ENCODE measurements at regions not wholly inside any gene's neighbourhood (a gene's known extent, or its start where the extent isn't known, plus 50 kb on each side); places are given as distances from the start of the nearest gene placed in this dataset.

DNA sequence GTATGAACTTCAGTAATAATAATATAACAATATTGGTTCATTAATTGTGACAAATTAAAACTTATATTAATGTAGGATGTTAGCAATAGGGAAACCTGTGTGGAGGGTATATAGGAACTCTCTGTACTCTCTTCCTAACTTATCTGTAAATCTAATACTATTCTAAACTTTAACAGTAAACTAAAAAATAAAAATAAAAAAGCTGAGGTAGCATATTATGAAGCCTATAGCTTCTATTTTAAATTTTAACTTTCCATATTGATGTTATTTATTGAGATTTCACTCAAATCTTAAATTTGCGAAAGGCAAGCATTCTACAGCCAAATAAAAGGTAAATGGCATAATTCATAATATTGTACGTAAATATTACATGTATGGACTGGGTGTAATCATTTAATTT lies 326.4 kb downstream of the MEI4 start:
- no peak for DNase-seq (ENCODE audit: low read depth, low spot score)

DNA sequence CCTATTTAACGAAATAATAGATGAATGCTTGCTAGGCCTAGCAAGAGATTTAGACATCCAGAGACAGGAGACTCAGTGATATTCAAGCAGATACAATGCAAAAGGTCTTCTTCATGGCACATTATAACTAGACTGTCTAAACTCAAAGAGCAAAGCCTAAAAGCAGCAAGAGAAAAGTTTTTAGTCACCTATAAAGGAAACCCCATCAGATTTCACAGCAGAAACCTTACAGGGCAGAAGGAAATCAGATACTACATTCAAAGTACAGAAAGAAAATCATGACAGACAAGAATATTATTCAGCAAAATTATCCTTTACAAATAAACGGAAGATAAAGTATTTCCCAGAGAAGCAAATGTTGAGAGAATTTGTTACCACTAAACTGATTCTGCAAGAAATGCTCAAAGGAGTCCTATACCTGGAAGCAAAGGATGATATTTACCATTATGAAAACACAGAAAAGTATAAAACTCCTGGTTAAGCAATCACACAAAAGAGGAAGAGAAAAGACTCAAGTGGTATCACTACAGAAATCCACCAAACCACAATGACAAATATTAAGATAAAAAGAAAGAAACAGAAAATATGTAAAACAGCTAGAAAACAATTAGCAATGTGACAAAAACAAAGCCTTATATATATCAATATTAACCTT lies 333.7 kb downstream of the MEI4 start:
- DNase-seq (ENCODE audit: low read depth, low spot score), result no peak

GRCh38 chr6:77987035-77987384 lies 334.2 kb downstream of the MEI4 start:
- no peak for DNase-seq (ENCODE audit: low read depth, low spot score)

DNA sequence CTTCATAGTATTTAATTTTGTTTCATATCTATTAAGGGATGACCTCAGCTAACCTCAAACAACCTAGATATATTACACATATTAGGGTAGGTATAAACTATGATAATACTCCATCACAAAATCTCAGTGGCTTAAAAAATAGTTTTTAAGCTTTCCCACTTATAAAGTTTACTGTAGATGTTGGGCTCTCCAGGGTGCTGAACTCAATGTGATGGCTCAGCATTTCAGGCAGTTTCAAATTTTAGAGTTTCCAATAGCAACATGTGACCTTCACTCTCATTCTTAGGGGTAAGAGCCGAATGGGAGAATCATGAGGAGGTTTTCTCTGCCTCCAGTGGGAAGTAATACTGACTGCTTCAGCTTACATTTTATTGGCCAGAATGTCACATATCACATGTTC lies 357.3 kb downstream of the MEI4 start:
- no peak for DNase-seq (ENCODE audit: low read depth, low spot score)

- DNase-seq (ENCODE audit: low read depth, low spot score), result no peak
These were observed 367.7 kb downstream of the MEI4 start for GRCh38 chr6:78020586-78020985.

- no peak for DNase-seq (ENCODE audit: low read depth, low spot score)
These were observed 372.7 kb downstream of the MEI4 start for GRCh38 chr6:78025502-78025901.

- no peak for DNase-seq (ENCODE audit: low read depth, low spot score)
These were observed 378.4 kb downstream of the MEI4 start for GRCh38 chr6:78031228-78031627.

DNA sequence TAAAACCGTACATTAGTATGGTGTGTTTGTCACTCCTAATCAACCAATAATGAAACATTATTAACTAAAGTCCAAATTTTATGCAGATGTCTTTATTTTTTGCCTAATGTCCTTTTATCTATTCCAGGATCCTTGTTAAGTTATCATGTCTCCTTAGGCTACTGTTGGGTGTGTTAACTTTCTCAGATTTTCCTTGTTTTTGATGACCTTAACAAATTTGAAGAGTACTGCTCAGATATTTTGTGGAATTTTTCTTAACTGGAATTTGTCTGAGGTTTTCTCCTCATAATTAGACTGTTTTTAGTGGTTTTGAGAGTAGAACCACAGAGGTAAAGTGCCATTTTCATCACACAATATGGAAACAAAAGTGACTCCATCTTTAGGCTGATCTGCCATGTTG lies 406.3 kb downstream of the MEI4 start:
- no peak for DNase-seq (ENCODE audit: low read depth, low spot score)

GRCh38 chr6:78062993-78063392 lies 410.2 kb downstream of the MEI4 start:
- no peak for DNase-seq (ENCODE audit: low read depth, low spot score)

GRCh38 chr6:78076371-78076770 lies 423.5 kb downstream of the MEI4 start:
- no peak for DNase-seq (ENCODE audit: low read depth, low spot score)

GRCh38 chr6:78089531-78089930 lies 436.7 kb downstream of the MEI4 start:
- DNase-seq (ENCODE audit: low read depth, low spot score), result no peak

GRCh38 chr6:78093906-78094305 lies 441.1 kb downstream of the MEI4 start:
- peak; percentile 15 for DNase-seq (ENCODE audit: low read depth, low spot score)

DNA sequence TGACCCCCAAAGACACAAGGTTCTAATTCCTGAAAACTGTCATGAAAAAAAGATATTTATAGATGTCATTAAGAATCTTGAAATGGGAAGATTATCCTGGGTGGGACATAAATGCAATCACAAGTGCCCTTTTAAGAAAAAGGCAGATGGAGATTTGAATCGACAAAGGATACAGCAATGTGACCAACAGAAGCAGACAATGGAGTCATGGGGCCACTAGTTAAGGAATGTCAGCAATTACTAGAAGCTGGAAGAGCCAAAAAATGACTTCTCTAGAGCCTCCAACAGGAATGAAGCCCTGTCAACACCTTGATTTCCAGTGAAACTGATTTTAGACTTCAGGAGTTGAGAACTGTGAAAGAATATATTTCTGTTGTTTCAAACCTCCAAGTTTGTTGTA lies 448.5 kb downstream of the MEI4 start:
- DNase-seq (ENCODE audit: low read depth, low spot score), result no peak

DNA sequence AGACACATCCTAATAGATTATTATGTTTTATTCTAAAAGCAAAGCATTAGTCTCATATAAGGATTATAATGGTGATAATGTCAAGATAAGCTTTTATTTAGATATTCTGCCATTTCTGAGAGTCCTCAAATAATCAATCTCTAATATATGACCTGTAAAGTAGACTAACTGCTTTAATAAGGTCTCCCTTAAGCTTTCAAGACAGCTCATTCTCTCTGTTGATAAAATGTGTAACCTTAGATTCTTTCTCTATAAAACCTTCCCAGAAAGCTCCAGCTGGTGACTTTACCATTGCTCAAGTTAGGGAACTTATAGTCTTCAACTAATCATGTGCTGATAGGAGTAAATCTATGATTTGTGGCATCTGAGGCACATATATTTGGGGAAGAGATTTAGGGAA lies 457.8 kb downstream of the MEI4 start:
- no peak for DNase-seq (ENCODE audit: low read depth, low spot score)

DNA sequence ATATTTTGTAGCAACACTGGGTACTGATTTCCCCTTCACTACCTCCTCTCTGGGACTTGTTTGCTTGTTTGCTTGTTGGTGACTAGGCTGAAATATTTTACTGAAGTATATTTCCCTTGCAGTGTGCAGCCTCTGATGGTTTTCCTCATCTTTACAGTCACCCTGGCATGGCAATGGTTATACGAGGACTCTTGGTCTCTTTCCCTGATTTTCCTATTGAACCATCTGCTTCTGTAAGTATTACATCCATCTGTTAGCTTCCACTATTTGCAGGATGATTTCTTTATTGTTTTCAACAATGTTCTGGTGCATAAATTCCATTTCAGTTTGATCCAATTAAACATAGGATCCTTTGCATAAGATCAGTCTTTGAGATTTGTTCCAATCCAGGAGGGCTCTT lies 465.1 kb downstream of the MEI4 start:
- DNase-seq (ENCODE audit: low read depth, low spot score), result no peak

- no peak for DNase-seq (ENCODE audit: low read depth, low spot score)
These were observed 478.7 kb downstream of the MEI4 start for GRCh38 chr6:78131521-78131920.

GRCh38 chr6:78132671-78133410 lies 480.0 kb downstream of the MEI4 start:
- no peak for DNase-seq (ENCODE audit: low read depth, low spot score)

DNA sequence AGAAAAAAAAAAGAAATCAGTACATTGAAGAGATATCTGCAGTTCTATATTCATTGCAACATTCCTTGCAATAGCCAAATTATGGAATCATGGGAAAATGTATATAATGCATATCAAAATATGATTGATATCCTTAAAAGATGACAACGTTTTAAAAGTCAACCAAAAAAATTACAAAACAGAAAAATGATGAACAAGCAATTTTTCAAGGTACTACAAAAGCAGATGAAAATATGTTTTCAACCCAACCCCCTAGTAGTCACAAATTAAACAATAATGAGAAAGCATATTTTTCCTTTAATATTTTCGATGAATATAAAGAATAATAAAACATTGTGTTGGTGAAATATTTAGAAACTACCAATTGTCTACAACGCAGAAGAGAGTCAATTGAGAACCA lies 497.6 kb downstream of the MEI4 start:
- no peak for DNase-seq (ENCODE audit: low read depth, low spot score)

DNA sequence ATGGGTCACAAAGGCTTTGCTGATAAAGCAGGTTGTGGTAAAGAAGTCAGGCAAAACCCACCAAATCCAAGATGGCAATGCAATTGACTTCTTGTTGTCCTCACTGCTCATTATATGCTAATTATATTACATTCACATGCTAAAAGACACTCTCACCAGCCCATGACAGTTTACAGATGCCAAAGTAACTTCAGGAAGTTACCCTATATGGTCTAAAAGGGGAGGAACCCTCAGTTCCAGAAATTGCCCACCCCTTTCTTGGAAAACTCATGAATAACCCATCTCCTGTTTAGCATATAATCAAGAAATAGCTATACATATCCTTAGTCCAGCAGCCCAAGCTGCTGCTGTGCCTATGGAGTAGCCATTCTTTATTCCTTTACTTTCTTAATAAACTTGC lies 501.1 kb downstream of the MEI4 start:
- DNase-seq (ENCODE audit: low read depth, low spot score), result no peak

DNA sequence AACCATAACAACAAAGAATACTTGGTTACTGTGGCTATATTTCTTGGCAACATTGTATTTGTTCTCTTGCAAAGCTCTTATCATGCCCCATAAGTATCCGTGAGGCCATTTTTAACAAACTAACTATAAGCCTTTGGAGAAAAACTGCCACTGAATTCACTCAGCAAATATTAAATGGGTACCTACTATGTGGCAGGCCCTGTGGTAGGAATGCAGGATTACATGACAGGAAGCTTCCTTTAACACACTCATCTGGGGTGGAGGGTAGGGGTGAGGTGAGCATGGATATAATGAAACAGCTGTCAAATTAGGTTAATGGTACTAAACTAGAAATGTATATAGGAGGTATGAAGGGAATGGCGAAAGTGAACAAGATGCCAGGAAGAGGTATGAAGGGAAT lies 504.8 kb downstream of the MEI4 start:
- DNase-seq (ENCODE audit: low read depth, low spot score), result no peak

DNA sequence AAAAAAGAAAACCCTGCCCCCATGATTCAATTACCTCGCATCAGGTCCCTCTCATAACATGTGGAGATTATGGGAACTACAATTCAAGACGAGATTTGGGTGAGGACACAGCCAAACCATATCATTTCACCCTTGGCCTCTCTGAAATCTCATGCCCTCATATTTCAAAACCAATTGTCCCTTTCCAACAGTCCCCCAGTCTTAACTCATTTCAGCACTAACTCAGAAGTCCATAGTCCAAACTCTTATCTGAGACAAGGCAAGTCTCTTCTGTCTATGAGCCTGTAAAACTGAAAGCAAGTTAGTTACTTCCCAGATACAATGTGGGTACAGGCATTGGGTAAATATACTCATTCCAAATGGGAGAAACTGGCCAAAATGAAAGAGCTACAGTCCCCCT lies 536.1 kb downstream of the MEI4 start:
- DNase-seq (ENCODE audit: low read depth, low spot score), result no peak

- DNase-seq (ENCODE audit: low read depth, low spot score), result peak; percentile 3
These were observed 539.2 kb downstream of the MEI4 start for GRCh38 chr6:78192057-78192456.

DNA sequence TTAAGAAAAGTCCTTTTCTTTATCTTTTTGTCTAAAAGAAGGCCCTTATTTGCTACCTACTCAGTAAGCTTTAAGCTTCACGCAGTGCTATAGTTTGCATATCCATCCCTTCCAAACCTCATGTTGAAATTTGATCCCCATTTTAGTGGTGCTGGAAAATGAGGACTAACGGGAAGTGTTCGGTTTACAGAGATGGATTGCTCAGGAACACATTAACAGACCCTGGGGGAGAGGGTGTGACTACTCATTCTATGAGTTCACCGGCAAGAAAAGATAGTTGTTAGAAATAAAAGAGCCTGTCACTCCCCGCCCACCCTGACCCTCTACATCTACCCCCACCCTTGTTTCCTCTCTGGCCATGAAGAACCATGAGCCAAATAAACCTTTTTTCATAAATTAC lies 546.2 kb downstream of the MEI4 start:
- DNase-seq (ENCODE audit: low read depth, low spot score), result no peak

- DNase-seq (ENCODE audit: low read depth, low spot score), result no peak
These were observed 569.4 kb downstream of the MEI4 start for GRCh38 chr6:78222226-78222625.
